Posterior cingulate gyrus (tissue), 11 donors: ENCODE measurements at regions not wholly inside any gene's neighbourhood (a gene's known extent, or its start where the extent isn't known, plus 50 kb on each side); places are given as distances from the start of the nearest gene placed in this dataset.
"Not testable (repeated sequence)": the region's sequence is repeated elsewhere in the genome, so short reads cannot be mapped to it uniquely, and the experiment has no call there.

Experiments used
- DNase-seq, 10 donors: peaks; one replicate each; pipeline versions ENCODE4 v3.0.0 to v3.0.0-alpha.2; 2020 to 2021; ENCODE audit warnings: mixed read lengths in 3 of 10
- intact Hi-C: fragments of 100-400 bp; cut with DNase I; formaldehyde crosslinking; loops from one replicate; pipeline ENCODE4 v1.15.1; 2023

DNA sequence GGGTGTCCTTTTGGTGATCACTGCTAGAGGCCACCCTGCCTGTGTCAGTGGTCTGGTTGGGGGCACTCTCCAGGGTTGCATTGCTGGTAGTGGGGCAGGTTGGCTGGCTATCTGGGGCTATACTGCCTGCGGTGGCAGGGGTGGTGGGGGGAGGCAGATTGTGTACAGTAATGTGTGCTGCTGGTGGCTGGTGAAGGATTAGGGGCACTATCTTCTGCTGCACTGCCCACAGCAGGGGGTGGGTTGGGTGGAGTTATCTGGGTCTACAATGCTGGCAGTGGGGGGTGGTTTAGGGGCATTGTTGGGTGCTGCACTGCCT is 204.0 kb upstream of the WSB1 start:
- DNase-seq: no peak
- intact Hi-C loops: no loop called here

- DNase-seq: peak in 1 of 10 donors; percentile 43
- intact Hi-C loops: not testable (repeated sequence)
Observed at GRCh38 chr17:27090450-27091042, 203.4 kb upstream of the WSB1 start.

- intact Hi-C loops: no loop called here
- peak in 1 of 10 donors; percentile 36 for DNase-seq
Observed at GRCh38 chr17:27091043-27091497, 202.8 kb upstream of the WSB1 start.

- intact Hi-C loops, DNase-seq: not testable (repeated sequence)
Observed at GRCh38 chr17:27094179-27094578, 199.7 kb upstream of the WSB1 start.

- DNase-seq, intact Hi-C loops: not testable (repeated sequence)
Observed at GRCh38 chr17:27095821-27096220, 198.1 kb upstream of the WSB1 start.

DNA sequence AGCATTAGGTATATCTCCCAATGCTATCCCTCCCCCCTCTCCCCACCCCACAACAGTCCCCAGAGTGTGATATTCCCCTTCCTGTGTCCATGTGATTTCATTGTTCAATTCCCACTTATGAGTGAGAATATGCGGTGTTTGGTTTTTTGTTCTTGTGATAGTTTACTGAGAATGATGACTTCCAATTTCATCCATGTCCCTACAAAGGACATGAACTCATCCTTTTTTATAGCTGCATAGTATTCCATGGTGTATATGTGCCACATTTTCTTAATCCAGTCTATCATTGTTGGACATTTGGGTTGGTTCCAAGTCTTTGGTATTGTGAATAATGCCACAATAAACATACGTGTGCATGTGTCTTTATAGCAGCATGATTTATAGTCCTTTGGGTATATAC is 194.6 kb upstream of the WSB1 start:
- intact Hi-C loops, DNase-seq: not testable (repeated sequence)

GRCh38 chr17:27104605-27105221 is 189.2 kb upstream of the WSB1 start:
- DNase-seq: peak in 1 of 10 donors; percentile 70
- intact Hi-C loops: not testable (repeated sequence)

DNA sequence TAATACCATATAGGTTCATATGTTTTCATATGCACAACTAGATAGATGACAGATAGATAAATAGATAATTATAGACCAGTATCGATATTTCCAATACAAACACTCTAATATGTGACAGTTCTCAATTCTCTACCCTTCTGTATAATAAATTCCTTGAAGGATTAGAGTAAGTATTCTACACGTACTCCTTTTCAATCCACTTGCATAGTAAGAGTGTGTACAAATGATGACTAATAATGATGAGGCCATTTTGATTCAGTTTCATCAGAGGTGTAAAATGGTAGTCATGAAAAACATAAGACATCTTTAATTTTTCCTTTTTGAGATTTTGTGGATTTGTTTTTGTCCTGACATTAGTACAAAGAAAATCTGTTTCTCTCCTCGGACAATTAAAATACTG is 188.3 kb upstream of the WSB1 start:
- intact Hi-C loops: no loop called here
- no peak for DNase-seq

DNA sequence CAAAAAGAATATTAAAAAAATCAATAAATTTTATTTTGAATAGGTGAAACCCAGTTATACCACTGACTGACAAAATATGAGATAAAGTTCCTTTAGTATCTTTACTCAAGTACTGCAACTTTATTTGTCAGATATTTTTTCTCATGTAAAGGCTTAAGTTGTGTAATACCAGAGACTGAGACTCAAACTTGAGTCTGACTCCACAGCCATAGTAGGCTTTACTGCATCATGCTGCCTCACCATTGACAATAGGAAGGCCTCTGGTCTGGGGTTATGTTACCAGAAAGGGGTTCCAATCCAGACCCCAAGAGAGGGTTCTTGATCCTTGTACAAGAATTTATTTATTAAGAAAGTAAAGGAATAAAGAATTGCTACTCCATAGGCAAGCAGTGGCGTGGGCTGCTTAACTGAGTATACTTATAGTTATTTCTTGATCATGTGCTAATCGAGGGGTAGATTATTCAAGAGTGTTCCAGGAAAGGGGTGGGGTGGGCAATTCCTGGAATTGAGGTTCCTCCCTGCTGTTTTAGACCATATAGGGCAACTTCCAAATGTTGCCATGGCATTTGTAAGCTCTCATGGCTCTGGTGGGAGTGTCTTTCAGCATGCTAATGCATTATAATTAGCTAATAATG is 187.4 kb upstream of the WSB1 start:
- intact Hi-C loops: no loop called here
- DNase-seq: no peak

DNA sequence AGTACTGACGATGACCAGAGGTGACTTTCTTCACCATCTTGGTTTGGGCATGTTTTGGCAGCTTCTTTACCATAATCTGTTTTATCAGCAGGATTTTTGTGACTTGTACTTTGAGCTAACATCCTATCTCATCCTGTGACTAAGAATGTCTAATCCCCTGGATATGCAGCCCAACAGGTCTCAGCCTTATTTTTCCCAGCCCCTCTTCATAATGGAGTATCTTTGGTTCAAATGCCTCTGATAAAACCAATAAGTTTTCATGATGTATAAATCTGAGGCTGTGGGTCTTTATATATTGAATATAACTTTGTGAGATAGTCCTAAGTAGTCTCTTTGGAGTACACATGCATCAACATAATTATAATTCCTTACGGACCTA is 186.9 kb upstream of the WSB1 start:
- no peak for DNase-seq
- intact Hi-C loops: no loop called here

- DNase-seq, intact Hi-C loops: not testable (repeated sequence)
Observed at GRCh38 chr17:27107386-27108328, 186.3 kb upstream of the WSB1 start.

DNA sequence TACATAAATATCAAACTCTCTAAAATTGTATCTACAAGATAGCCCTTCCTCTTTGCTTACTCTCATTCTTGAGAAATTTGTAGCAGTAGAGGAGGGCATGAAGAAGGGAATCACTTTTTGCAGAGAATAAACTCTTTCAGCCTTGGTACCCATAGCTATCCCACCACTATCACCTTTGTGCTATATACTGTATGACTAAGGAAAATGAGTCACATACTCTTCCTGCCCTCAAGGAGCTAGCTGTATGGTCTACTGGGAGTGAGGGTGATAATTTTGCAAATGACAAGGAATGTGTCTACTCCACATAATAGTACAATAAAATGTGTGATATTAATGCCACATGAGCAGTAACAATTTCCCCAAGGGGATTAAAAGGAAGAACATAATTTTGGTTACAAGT is 184.6 kb upstream of the WSB1 start:
- no peak for DNase-seq
- intact Hi-C loops: no loop called here

GRCh38 chr17:27153005-27153404 is 140.9 kb upstream of the WSB1 start:
- peak in 8 of 10 donors; percentile 32 to 93 (median 60) for DNase-seq
- intact Hi-C loops: no loop called here

- intact Hi-C loops: no loop called here
- DNase-seq: peak in 2 of 10 donors; percentile 62 to 74
Observed at GRCh38 chr17:27155866-27156265, 138.0 kb upstream of the WSB1 start.

DNA sequence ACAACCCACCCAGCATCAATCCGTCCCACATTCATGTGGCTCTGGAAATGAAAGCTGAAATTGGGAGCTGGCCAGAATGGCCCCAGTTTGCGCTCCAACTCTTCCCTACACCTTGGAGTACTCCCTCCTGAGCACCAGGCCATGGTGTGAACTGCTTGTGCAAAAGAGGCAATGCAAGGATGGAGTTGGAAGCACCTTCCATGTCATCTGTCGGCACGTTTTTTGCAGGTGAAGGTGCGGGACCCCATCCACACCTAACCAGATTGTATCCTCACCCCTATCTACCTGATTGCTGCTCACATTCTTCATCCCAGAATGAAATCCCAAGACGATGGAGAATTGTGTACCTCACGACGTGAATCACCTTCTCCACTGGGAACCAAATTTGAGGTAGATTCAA is 136.6 kb upstream of the WSB1 start:
- intact Hi-C loops: no loop called here
- DNase-seq: peak in 2 of 10 donors; percentile 25 to 48

GRCh38 chr17:27157898-27158297 is 136.0 kb upstream of the WSB1 start:
- intact Hi-C loops: no loop called here
- DNase-seq: peak in 1 of 10 donors; percentile 52

- peak in 3 of 10 donors; percentile 5 to 63 (median 35) for DNase-seq
- intact Hi-C loops: no loop called here
Observed at GRCh38 chr17:27158382-27158781, 135.5 kb upstream of the WSB1 start.

GRCh38 chr17:27180322-27180721 is 113.6 kb upstream of the WSB1 start:
- no peak for DNase-seq
- intact Hi-C loops: no loop called here

DNA sequence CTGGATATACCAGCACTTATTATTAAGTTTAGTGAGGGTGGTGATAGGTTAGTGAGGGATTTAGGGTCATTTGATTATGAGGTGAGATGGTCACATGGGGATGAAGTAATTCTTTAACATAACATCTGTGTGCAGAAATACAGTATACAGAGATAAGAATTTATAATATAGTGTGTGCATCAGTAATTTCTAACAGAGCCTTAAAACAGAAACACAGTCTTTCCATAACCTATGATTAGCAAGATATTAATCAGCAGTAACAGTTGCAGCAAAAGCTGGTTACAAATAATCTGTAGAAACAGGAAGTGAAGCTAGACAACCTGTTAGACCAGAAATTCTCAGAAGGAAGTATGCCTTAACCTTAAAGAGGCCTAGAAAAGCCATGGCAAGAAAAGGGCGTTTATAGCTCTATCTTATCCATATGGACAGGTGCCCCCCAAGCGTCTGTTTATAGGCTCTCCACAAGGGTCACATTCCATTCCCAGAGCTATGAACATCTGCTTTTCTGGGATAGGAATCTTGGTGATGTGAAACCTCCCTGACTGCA is 112.5 kb upstream of the WSB1 start:
- DNase-seq, intact Hi-C loops: not testable (repeated sequence)

DNA sequence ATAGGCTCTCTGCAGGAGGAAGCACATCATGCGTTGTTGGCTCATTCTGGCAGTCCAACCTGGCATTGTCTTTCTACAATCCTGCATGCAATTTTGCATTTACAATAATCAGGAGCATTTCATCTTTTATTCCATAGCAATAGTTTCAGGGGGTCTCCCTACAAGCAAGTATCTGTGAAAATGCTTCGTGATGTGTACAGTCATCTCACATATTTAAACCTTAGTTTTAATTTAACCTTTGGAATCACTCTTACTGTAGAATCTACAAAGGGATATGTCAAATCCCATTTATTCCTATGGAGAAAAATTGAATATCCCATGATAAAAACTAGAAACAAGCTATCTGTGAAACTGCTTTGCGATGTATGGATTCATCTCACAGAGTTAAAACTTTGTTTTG is 112.0 kb upstream of the WSB1 start:
- intact Hi-C loops: no loop called here
- no peak for DNase-seq

DNA sequence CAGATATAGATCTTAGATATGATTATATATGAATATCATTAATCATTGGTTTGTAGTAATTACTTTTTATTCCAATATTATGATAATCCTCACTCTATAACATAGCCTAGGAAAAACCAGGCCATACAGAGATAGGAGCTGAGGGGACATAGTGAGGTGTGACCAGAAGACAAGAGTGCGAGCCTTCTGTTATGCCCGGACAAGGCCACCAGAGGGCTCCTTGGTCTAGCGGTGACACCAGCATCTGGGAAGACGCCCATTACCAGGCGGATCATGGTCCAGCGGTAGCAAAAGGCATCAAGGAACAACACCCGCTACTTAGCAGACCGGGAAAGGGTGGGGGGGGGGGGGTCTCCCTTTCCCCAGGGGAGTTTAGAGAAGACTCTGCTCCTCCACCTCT is 96.4 kb upstream of the WSB1 start:
- DNase-seq: peak in 1 of 10 donors; percentile 50
- intact Hi-C loops: not testable (repeated sequence)
